NCI-H345 (cell line): ENCODE measurements at regions not wholly inside any gene's neighbourhood (a gene's known extent, or its start where the extent isn't known, plus 50 kb on each side); places are given as distances from the start of the nearest gene placed in this dataset.
A peak's percentile ranks its signal among the peaks of the same experiment; 100 is the strongest.

Experiments used
- DNase-seq: peaks from one replicate; lab custom pipeline; 2025; lab: John Stamatoyannopoulos, UW

DNA sequence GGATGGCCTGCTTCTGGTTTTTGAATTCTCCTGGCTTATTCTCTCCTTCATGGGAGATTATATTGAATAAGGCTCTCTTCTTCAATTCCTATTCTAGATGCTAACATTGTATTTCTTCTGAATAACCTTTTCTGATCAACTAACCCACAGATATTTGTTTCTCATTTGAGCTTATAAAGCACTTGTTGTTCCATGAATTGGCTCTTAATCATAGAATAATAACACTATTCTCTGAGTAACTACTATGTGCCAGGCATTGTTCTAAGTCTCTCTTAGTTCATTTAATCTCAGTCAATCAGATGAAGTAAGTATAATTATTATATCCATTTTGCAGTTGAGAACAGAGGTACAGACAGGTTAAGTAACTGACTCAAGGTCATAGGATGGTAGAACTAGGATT lies 136.3 kb upstream of the MLIP start:
- DNase-seq: no peak

DNA sequence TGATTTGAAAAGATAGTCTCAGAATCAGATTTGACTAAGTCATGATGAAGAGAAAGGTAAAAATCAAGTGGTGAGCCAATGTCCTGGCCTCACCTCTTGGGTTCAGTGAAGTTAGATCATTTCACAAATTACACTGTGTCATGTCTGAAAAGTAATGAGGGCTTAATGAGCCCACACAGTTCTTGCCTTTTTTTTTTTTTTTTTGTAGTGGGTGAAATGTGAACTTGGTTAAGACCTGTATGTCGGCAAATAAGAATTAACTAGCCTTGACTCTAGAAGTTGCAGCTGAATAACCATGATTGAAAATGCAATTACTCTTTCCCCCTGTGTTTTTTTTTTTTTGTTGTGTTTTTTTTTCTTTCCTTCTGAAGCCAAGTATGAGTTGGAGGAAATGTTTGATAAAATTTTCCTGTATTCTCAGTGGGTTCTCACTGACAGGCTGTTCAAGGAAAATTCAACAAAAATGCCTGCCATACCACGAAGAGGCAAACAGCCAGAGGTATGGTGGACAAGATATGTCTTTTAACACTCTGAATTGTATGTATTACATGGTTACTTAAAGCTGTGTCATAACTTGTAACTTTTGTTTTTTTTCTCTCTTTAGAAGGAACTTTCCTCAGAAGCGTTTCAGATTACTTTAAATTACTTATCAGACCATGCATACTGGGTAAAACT lies 135.2 kb upstream of the MLIP start:
- DNase-seq: no peak

DNA sequence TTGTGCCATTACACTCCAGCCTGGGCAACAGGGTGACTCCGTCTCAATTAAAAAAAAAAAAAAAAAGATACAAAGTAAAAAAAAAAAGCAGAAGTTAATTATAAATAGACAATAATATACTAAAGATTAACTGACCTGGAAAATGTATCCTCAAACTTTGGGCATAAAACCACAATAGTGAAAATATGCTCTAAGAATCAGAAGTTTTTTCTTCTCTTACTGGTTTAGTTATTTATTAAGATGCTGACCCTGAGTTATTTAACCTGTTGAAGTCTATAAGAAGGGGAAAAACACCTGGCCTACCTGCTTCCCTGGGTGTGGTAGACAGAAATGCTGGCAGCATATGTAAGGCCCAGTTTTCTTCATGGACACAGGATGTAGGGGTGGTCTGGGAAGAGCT lies 133.7 kb upstream of the MLIP start:
- DNase-seq: no peak

DNA sequence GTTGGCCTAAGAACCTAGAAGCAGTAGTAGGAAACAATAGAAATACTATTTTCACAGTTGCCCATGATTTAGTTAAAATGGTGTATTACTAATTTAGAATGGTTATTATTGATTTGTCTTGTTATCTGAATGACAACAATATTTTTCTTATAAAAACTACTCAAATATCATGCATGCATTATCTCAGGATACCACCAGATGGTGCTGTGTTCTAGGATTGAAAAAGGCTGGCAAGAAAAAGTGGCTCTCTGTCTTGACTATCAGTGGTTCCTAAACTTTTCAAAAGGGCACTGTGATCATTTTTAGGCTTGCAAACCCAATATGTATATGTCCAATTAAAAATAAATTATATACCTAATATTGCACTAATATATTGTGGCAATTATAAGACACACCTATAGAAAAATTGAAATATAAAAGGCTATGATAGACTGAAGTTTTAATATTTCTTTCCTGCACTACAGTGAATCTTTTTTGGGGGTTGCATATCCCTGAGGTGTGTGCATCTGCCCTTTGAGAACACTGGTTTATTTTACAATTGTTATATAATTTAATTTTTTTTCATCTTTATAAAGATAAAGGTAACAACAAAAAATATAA lies 131.7 kb upstream of the MLIP start:
- peak; percentile 2 for DNase-seq

DNA sequence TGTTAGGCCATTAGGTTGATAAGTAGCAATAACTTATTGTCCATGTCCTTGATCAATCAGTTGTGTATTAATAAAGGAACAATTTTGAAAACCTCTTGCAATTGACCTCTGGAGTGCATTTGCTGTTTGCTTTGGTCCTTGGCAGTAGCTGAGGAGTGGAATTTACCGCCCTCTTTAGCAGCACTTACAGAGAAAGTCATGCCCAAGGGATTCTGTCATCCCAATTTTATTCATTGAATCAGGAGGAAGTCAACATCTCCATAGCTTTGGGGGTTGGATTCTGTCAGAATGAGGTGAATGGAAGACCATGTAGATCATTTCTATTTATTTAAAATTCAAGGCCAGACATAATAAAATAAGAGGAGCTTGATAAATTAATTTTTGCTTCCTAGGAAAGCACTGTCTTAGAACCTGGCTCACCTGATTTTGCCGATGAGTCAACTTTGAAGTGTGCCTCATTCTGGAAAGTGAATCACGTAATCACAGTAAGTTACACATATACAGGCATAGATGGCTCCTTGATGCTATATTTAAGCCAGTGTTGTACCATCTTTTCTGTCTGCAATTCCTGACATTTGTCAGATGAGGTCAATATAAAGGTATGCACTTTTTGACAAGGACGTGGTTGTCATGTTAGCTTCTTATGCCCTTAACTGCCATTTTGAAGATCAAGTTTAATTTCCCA lies 128.7 kb upstream of the MLIP start:
- DNase-seq: no peak

DNA sequence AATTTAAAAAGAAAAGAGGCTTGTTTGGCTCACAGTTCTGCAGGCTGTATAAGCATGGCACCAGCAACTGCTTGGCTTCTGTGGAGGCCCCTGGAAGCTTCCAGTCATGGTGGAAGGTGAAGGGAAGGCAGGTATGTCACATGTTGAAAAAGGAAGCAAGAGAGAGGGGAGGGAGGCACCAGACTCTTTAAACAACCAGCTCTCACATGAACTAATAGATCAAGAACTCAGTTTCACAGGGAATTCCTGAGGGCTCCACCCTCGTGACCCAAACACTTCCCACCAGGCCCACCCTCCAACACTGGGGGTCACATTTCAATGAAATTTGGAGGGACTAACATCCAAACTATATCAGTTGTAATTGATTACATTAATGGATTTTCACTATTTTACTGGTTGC lies 127.9 kb upstream of the MLIP start:
- DNase-seq: no peak

DNA sequence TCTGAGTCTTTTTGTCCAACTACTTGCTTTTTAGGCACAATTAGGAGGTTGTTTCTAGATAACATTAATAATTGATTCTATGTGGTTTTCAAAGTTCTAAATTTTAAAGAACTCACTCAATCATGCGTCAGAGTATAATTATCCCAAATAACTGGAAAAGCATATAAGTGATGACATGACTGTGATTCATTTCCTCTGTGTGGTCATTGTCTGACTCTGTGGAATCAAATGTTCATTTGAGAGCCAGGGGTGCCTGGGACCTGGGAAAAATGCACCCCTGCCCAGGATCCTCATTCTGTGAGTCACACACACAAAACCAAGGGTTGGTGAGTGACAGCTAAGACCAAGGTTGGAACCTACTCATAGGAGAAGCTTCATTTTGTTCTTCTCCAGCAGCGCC lies 127.1 kb upstream of the MLIP start:
- DNase-seq: no peak

DNA sequence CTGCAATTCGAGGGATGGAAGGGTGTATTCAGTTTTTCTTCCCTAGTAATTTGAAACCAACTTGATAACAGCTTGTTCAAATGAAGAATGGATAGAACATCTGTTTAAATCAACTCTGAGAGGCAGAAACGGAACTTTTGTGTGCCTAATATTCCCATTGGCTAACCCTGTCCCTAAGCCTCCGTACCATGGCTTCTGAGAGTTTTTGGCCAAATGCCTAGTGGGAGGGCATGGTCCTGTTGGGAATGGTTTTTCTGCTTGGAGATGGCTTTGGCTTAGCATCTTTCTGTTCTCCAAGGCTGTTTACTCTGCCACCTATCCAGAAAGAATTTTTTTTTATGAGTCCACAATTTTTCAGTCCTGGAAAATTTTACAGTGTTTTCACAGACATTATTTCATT lies 126.7 kb upstream of the MLIP start:
- no peak for DNase-seq

DNA sequence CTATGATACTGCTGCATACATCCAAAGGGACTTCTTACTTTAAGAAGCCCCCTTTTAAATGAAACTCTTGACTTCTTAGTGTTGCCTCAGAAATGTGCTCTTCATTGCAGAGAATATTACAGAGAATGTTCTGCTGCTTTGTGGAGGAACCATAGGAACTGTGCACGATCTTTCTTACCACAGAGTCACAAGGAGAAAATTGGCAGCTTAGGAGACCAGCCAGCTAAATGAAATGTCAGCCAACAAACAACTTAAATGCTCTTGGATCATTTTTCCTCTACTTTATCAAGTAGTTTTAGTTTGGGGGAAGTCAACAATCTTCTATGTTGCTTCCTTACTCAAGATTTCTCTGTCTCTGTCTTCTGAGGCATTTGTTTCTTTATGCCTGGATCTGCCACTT lies 125.9 kb upstream of the MLIP start:
- DNase-seq: no peak

DNA sequence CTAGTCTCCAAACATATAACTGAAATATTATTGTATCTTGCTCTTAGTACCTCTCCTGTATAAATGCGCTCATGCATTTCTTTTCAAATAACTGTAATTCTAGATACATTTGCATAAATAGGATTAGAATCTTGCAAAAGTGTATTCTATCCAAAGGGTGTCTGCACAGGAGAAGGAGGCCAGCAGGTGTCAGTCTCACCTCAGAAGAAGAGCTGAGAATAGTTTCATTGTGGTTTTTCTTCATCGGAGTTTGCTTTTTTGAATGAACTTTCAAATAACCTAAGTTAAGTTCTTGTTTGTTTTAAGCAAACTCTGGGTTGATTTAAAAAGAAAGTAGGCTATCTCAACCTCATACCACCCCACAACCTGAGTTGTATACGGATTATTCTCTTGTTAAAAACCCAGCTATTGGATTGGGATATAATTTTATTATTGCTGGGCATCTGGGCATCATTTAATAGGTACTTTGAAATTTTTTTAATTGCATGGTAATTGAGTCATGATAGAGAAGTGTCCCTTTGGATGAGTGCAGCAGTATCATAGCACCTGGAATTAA lies 125.0 kb upstream of the MLIP start:
- DNase-seq: peak; percentile 11

DNA sequence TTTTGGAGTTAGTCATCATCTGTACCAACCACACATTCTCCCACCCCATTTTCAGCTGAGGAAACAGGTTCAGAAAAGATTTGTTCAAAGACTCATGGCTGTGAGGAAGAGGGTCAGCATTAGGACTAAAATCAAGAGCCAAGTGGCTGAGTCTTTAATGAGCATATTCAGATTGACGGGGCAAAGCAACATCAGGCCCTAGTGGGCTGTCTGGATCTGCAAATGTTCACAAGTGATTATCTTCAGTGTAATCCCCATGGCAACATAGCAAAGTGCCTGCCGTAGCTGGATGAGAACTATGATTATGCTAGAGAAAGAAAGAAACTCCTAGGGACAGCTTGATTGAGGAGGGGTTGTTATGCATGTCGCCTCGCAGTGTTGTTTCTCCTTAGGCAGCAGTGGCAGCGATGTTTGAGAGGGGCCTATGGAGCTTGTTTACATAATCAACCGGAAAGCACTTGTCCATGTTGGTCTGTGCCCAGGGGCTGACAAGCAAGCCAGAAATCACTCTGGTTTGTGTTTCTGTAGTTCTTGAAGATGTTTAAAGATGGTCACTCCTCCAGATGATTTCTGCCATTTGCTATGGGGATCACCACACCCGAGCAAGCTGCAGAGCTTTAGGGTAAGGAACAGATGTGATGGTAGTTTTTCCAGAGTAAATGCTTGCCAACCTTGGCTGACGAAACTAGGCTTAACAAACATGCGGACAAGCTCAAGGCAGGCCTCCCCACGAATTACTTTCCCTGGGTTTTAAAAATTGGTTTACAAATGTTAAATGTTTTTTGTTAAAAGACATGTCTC lies 124.3 kb upstream of the MLIP start:
- DNase-seq: peak; percentile 20

DNA sequence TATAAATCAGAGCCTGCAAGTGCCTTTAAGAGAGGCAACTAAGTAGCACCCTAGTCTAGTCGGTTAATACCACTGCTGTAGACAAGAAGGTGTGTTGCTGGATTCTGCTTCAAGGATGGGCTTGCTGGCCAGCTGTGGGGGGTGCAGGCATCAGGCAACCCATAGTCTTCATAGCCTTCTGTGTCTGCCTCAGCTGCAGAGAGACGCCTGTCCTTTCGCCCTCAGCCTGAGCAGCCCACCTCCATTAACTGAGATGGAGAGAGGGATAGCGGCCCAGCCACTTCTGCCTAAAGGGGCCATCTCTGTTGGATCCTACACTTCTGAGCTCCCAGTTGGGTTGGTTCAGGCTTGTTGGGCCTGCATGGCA lies 123.7 kb upstream of the MLIP start:
- no peak for DNase-seq

DNA sequence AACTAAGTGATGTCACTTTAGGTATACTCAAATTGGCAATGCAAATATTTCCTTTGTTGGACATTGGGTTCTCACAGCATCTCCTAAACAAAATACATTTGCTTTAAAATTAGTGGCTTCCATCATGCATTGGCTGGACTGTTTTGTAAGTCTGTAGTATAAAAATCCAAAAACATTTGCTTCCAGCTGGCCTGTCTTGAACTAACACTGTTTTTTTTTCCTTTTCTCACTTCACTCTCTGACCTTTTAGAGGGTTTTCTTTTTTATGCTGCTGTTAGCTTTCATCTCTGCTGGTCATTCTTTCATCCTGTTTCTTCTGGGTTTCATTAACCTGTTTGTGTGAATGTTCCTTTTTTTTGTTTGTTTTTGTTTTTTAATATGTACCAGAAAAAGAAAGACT lies 121.7 kb upstream of the MLIP start:
- DNase-seq: no peak

DNA sequence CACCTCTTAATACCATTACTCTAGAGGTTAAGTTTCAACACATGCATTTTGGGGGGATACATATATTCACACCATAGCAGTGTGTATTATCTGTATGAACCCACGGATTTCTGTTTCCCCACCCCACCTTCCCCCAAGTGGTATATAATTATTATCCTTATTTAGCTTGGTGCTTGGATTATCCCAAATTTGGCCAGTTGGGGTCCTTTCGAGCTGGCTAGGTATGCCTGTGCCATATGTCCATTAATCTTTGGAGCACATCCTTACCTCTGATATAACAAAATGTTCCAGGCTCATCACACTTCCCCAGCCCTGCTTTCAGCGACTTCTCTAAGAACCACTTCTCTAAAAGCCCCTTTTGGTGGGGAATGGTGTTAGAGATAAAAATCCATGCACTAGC lies 118.7 kb upstream of the MLIP start:
- DNase-seq: no peak

DNA sequence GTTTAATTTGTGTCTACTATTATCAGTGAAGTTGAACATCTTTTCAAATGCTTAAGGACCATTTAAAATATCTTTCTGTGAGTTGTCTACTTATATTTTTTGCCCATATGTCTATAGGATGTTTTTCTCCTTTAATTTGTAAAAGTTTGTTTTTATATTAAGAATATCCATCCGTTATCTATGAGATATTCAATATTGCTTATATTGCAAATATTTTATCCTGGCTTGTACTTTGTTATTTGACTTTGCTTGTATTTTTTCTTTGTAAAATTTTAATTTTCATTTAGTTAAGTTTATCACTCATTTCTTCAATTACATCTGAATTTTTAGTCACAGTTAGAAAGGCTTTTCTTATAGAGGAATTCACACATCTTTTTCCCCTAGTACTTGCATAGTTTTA lies 117.0 kb upstream of the MLIP start:
- DNase-seq: no peak

DNA sequence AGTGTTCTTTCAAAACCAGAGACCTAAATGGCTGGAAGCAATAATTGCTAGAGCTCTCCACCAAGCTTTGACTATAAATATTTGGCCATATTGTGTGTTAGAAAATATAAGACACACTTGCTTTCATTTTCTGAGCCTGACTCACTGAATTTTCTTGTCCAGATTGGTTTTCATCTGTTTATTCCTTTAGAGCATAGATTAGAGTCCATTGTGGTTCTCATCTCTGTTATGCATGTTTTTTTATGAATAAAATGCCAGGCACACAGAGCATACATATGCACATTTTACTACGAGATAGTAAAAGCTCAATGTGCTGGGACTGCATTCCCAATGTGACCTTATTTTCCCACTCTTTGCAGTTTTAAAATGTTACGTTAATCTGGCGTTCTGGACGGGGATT lies 115.3 kb upstream of the MLIP start:
- DNase-seq: no peak

DNA sequence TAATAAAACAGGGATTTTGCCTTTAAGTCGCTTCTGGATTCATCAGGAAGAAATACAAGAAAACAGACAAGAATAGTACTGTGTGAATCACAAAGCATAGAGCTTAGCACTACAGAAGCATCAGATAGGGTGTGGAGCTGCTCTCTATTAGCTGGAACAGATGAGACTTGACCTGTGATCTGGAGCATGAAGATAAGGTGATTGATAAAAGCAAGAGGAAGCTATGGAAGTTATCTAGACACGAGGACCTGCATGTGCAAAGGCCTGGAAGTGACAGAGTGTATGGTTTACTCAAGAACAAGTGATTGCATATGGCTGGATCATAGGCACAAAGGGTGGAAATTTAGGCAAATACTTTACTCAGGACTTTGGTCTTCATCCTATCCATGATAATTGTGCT lies 112.9 kb upstream of the MLIP start:
- DNase-seq: no peak

DNA sequence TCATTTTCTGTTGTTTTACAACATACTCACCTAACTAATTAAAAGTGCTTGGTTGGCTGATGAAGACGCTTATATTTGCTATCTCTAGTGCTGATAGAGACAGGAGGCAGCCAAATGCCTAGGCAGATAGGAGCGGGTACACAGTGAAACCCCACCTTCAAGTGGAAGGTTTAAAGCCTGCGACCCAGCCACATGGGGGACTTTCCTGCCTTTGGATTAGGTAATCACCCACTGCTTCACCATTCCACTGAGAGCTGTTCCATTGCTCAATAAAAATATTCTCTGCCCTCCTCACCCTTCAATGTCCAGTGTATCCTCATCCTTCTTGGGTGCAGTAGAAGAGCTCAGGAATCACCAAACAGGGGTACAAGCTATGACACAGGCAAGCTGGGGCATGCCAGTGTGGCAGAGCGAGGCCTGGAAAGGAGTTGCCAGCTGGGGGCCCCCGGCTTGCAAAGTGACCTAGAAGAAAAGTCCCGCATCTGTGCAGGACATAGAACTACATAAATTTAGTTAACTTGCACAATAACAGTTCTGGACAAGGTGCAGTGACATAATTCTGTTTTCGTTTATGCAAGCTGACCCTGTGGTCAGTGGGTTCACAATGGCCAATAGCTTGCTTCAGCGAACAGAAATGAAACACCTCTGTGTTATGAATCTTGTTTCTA lies 112.0 kb upstream of the MLIP start:
- DNase-seq: no peak

DNA sequence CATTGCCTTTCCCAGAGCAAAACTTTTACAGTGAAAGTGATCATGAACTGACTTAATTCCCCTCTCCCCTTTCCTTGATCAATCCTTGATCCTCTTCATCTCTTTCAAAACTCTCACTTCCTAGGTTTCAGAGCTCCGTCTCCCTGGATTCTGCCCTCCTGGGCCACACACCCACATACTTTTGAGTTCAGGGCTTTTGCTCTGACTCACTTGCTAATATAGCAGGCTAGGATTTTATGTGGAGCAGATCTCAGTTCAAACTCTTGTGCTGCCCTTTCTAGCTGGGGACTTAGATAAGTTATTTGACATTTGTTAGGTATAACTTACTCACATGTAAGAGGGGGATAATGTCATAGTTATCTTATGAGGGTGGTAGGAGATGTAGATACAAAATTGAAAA lies 109.1 kb upstream of the MLIP start:
- no peak for DNase-seq

DNA sequence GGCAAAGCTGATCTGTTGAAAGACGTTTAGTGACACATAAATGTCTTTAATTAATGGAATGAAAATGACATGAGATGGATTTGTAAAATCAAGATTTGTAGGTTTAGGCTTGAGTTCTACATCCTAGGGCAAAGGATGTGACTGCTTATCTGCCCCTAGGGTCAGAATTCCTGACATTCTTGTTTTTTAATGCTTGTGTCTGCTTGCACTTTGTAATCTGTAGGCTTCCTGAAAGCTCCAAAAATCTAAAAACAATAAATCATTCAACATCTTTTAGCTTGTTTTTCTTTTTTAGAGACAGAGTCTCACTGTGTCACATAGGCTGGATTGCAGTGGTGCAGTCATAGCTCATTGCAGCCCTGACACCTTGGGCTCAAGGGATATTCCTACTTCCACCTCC lies 107.9 kb upstream of the MLIP start:
- no peak for DNase-seq

DNA sequence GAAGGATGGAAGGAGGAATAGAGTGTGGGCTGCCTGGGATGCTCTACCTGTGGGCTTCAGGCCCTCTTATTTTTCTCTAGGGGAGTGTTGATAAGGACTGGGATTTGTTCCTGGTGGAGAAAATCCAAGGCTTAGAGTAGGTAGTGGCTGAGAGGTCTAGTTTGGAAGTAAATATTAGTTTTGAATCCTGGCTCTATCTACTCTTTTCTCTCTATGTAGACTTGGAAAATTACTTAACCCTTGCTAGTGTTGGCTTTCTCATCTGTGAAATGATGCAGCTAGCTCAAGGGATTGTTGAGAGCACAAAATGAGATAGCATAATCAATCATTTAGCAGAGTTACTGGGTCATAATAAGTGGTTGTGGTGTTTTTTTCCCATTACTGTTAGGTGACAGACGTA lies 102.7 kb upstream of the MLIP start:
- DNase-seq: no peak

DNA sequence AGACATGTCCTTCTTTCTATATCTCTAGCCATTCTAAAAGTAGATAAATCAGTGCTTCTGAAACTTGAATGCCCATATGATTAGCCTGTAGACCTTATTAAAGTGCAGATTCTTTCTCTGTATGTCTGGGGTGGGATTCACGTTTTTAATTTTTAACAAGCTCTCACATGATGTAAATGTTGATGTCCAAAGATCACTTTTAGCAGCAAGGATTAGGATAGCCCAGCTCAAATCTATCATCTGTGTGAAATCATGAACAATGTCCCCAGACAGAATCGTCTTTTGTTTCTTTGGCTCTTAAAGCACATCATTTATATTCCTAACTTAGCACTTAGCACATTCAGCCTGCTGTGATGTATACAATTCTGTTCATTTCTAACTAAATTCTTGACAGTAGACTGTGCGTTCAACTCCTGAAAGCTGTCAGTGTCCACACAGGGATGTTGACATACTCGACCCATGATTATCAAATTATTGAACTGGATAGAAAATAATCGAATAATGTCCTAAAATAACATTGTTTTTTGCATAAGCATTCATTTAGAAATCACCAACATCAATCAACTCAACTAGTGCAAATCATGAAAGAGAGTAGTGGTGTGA lies 102.1 kb upstream of the MLIP start:
- no peak for DNase-seq
